ENCODE measurements at regions not wholly inside any gene's neighbourhood (a gene's known extent, or its start where the extent isn't known, plus 50 kb on each side); places are given as distances from the start of the nearest gene placed in this dataset.

DNA sequence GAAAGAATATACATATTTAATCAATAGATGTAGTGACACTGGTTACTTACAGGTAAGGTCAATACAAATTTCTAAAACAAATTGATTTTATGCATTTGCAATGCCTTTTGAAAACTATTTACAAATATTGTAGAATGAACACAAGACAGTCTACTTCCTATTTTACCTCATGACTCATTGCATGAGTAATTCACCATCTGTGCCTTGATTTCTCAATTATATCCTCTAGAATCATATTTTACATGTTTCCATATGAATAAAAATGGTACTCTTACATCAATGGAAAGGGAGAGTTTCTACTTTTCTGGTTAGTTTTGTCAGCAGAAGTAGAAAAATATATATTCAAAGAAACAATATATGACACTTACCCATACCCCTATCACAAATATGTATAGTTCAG, 203.8 kb upstream of the CDH7 start:
- TF ChIP-seq PHF8 (IDR thresholded peaks at IDR 0.05; ENCODE audit: borderline replicate concordance, low read length) (no peak), MXI1 (IDR thresholded peaks at IDR 0.05; ENCODE audit: low read depth, low read length) (no peak), TEAD4 (IDR thresholded peaks at IDR 0.05; ENCODE audit: low read length) (no peak), TEAD4 (CRISPR knock-in tag; IDR thresholded peaks at IDR 0.05; ENCODE audit: borderline replicate concordance) (no peak), U2AF2 (optimal IDR thresholded peaks at IDR 0.05; ENCODE audit: low read depth, low read length) (no peak), JUN (IDR thresholded peaks at IDR 0.05; ENCODE audit: borderline replicate concordance, low read depth, low read length) (no peak), JUN (CRISPR knock-in tag; IDR thresholded peaks at IDR 0.05; ENCODE audit: borderline replicate concordance) (no peak), YY1 (IDR thresholded peaks at IDR 0.05; ENCODE audit: borderline replicate concordance in 1 of 3, control insufficient read depth in 1 of 3, extremely low read depth in 1 of 3, insufficient read depth in 3 of 3, insufficient read length in 1 of 3, insufficient replicate concordance in 2 of 3, low read depth in 1 of 3, low read length in 2 of 3) (no peak)
- TF ChIP-seq, protein P1, sequence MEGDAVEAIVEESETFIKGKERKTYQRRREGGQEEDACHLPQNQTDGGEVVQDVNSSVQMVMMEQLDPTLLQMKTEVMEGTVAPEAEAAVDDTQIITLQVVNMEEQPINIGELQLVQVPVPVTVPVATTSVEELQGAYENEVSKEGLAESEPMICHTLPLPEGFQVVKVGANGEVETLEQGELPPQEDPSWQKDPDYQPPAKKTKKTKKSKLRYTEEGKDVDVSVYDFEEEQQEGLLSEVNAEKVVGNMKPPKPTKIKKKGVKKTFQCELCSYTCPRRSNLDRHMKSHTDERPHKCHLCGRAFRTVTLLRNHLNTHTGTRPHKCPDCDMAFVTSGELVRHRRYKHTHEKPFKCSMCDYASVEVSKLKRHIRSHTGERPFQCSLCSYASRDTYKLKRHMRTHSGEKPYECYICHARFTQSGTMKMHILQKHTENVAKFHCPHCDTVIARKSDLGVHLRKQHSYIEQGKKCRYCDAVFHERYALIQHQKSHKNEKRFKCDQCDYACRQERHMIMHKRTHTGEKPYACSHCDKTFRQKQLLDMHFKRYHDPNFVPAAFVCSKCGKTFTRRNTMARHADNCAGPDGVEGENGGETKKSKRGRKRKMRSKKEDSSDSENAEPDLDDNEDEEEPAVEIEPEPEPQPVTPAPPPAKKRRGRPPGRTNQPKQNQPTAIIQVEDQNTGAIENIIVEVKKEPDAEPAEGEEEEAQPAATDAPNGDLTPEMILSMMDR (IDR thresholded peaks at IDR 0.05 in 2 of 3, conservative IDR thresholded peaks at IDR 0.05 in 1 of 3; ENCODE audit: insufficient read depth in 2 of 3, low read depth in 1 of 3, low read length in 3 of 3), result no peak
- TF ChIP-seq, protein P2, sequence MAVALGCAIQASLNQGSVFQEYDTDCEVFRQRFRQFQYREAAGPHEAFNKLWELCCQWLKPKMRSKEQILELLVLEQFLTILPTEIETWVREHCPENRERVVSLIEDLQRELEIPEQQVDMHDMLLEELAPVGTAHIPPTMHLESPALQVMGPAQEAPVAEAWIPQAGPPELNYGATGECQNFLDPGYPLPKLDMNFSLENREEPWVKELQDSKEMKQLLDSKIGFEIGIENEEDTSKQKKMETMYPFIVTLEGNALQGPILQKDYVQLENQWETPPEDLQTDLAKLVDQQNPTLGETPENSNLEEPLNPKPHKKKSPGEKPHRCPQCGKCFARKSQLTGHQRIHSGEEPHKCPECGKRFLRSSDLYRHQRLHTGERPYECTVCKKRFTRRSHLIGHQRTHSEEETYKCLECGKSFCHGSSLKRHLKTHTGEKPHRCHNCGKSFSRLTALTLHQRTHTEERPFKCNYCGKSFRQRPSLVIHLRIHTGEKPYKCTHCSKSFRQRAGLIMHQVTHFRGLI (CRISPR knock-in tag; IDR thresholded peaks at IDR 0.05), result no peak
- TF ChIP-seq, protein P3, sequence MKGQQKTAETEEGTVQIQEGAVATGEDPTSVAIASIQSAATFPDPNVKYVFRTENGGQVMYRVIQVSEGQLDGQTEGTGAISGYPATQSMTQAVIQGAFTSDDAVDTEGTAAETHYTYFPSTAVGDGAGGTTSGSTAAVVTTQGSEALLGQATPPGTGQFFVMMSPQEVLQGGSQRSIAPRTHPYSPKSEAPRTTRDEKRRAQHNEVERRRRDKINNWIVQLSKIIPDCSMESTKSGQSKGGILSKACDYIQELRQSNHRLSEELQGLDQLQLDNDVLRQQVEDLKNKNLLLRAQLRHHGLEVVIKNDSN (CRISPR knock-in tag; IDR thresholded peaks at IDR 0.05), result no peak

Data from K562 (cell line).